Thyroid gland (tissue), 4 donors: ENCODE measurements at regions not wholly inside any gene's neighbourhood (a gene's known extent, or its start where the extent isn't known, plus 50 kb on each side); places are given as distances from the start of the nearest gene placed in this dataset.
"Not testable (repeated sequence)": the region's sequence is repeated elsewhere in the genome, so short reads cannot be mapped to it uniquely, and the experiment has no call there.

Experiments
- DNase-seq, 2 donors: peaks; one replicate each; pipeline ENCODE4 v3.0.0-alpha.2; 2019
- H3K27ac ChIP-seq, 3 donors: fragments of 200-600 bp; sonication (generic); 1 replicate in 2 of 3; 2 replicates in 1 of 3; pipeline ENCODE4 v1.5.1; 2016 to 2019; ENCODE audit warnings: mild to moderate bottlenecking in 1 of 3, moderate library complexity in 1 of 3
- H3K27me3 ChIP-seq: fragments of 200-600 bp; sonication (generic); one replicate; pipeline ENCODE4 v1.5.1; 2019
- H3K36me3 ChIP-seq, 2 donors: fragments of 200-600 bp; sonication (generic); one replicate each; pipeline ENCODE4 v1.5.1; 2016 to 2019
- H3K4me1 ChIP-seq, 2 donors: fragments of 200-600 bp; sonication (generic); one replicate each; pipeline ENCODE4 v1.5.1; 2017 to 2019
- H3K4me3 ChIP-seq, 3 donors: fragments of 200-600 bp; sonication (generic); replicated peaks in 1 of 3; 1 replicate in 2 of 3; 2 replicates in 1 of 3; pipeline ENCODE4 v1.5.1; 2016; ENCODE audit warnings: mild to moderate bottlenecking in 1 of 3
- H3K9me3 ChIP-seq: fragments of 200-600 bp; sonication (generic); one replicate; pipeline ENCODE4 v1.5.1; 2017
- POLR2A ChIP-seq, 2 donors: fragments of 450-650 bp; IDR thresholded peaks; one replicate each; pipeline ENCODE4 v1.6.1; 2017; ENCODE audit warnings: antibody characterized with exemption in 2 of 2, mild to moderate bottlenecking in 2 of 2, moderate library complexity in 1 of 2
- WGBS, 2 donors: methylation state at CpG; one replicate each; pipeline ENCODE4 v1.1.5; 2017; 5-methylcytosine and 5-hydroxymethylcytosine counted together
- intact Hi-C: fragments of 100-400 bp; cut with DNase I; formaldehyde crosslinking; loops from one replicate; pipeline ENCODE4 v1.15.1; 2023
- TF ChIP-seq, protein P1 (sequence below), 6 experiments: fragments of 200-600 bp in 3 of 6; fragments of 450-650 bp in 3 of 6; sonication (generic) in 3 of 6; IDR thresholded peaks; one replicate each; pipeline ENCODE4 v1.5.1; 2016 to 2019; ENCODE audit warnings: antibody characterized with exemption in 6 of 6, mild to moderate bottlenecking in 2 of 6, inconsistent platforms in 1 of 6, moderate library complexity in 1 of 6

DNA sequence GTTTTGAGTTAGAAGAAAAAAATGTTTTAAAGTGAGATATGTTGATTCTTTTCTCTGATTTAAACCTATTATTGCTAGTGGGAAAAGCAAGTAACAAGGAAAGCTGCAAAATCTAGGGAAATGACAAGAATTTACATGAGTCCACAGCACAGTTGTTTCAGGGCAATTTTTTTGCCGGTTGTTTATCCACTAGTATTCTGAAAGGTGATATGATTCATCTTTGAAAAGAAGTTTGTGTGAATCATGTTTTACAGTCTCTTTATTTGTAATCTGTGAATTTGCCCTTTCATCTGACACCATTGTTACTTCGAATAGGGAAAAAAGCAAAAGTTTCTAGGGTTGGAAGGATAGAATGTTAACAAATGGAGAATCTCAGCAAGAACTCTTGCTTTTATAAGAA is 894.7 kb downstream of the OTOL1 start:
- TF ChIP-seq, protein P1, sequence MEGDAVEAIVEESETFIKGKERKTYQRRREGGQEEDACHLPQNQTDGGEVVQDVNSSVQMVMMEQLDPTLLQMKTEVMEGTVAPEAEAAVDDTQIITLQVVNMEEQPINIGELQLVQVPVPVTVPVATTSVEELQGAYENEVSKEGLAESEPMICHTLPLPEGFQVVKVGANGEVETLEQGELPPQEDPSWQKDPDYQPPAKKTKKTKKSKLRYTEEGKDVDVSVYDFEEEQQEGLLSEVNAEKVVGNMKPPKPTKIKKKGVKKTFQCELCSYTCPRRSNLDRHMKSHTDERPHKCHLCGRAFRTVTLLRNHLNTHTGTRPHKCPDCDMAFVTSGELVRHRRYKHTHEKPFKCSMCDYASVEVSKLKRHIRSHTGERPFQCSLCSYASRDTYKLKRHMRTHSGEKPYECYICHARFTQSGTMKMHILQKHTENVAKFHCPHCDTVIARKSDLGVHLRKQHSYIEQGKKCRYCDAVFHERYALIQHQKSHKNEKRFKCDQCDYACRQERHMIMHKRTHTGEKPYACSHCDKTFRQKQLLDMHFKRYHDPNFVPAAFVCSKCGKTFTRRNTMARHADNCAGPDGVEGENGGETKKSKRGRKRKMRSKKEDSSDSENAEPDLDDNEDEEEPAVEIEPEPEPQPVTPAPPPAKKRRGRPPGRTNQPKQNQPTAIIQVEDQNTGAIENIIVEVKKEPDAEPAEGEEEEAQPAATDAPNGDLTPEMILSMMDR (IDR thresholded peaks at IDR 0.05): no peak
- TF ChIP-seq POLR2A (IDR thresholded peaks at IDR 0.05): no peak
- WGBS, 2 donors: 83 to 87% methylated on average over 2 of the region's 2 CpGs
- no peak for DNase-seq

DNA sequence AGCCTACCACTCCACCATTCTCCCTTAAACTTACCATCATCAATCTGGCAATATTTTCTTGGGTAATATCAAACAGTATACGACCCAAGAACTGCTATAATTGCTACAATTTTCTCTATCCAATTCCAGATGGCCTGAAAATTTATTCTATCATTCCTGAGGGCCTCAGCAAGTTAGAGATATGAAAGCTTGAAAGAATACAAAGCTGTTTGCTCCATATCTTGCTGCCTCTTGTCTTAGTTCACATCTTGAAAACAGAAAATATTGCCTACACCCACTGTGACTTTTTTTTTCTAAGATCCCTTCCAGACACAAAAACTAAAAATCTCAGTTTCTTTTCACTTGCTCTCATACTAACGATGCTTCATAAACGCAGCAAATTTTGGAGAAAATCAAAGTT is 898.9 kb downstream of the OTOL1 start:
- Histone ChIP-seq H3K4me3 (no peak overlapping the region), H3K36me3 (no peaks in the 10 kb centered on the region), H3K9me3 (no peaks in the 10 kb centered on the region), H3K4me1 (no peaks in the 10 kb centered on the region), H3K27me3 (no peaks in the 10 kb centered on the region), H3K27ac (no peak overlapping the region)
- DNase-seq: no peak
- intact Hi-C loops: no loop called here
- WGBS, 2 donors: 76 to 80% methylated on average over 3 of the region's 3 CpGs
- TF ChIP-seq, protein P1 (IDR thresholded peaks at IDR 0.05): no peak
- TF ChIP-seq POLR2A (IDR thresholded peaks at IDR 0.05): no peak

More for the DNA sequence above, 894.7 kb downstream of the OTOL1 start:
- no peak overlapping the region for H3K4me3 ChIP-seq
- no peaks in the 10 kb centered on the region for H3K27me3 ChIP-seq
- no peaks in the 10 kb centered on the region for H3K9me3 ChIP-seq
- no peaks in the 10 kb centered on the region for H3K4me1 ChIP-seq
- H3K36me3 ChIP-seq: no peaks in the 10 kb centered on the region
- intact Hi-C loops: no loop called here
- no peak overlapping the region for H3K27ac ChIP-seq

DNA sequence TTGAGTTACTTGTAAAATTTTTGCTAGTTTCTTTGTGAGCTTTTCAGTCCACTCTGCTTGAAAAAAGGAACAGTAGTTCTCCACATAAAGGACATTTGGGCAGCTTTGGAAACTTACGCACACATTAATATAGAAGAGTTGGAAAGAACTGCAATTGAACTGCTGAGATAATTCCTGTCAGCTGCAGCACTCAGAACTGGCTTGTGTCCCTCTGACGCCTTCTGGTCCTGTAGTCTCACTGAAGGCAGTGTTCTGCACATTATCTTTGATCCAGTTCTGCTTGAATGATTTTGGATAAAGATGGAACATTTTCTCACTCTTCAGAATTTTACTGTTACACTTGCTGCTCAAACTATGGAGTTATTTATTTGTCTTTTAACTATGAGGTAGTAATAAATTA is 901.9 kb downstream of the OTOL1 start:
- Histone ChIP-seq H3K4me1 (no peaks in the 10 kb centered on the region), H3K27ac (no peak overlapping the region), H3K9me3 (no peaks in the 10 kb centered on the region), H3K27me3 (no peaks in the 10 kb centered on the region), H3K4me3 (no peak overlapping the region), H3K36me3 (no peaks in the 10 kb centered on the region)
- DNase-seq: no peak
- TF ChIP-seq, protein P1 (IDR thresholded peaks at IDR 0.05): no peak
- TF ChIP-seq POLR2A (IDR thresholded peaks at IDR 0.05): no peak
- WGBS, 2 donors: 77 to 81% methylated on average over 2 of the region's 2 CpGs
- intact Hi-C loops: no loop called here

DNA sequence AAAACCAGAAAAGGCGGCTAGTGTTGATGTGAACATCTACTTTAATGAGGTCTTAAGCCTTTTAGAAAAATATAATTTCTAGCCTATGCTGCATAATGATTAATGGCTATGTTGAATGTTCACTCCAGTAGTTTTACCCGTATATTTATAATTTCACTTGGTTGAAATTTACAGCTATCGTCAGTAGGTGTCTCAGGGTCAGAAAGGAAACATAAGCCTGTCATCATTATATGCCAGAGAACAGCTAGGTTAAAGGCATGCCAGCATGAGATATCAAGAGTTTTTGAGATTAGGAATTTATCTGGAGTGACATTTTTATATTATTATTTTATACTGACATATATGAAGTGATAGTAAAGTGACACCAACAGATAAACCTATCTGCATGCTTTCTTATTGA is 904.1 kb downstream of the OTOL1 start:
- WGBS, 2 donors: 36 to 46% methylated on average over 3 of the region's 3 CpGs
- intact Hi-C loops: no loop called here
- H3K4me1 ChIP-seq: no peaks in the 10 kb centered on the region
- no peaks in the 10 kb centered on the region for H3K27me3 ChIP-seq
- H3K9me3 ChIP-seq: no peaks in the 10 kb centered on the region
- no peak overlapping the region for H3K4me3 ChIP-seq
- no peak for DNase-seq
- no peak overlapping the region for H3K27ac ChIP-seq
- TF ChIP-seq, protein P1 (IDR thresholded peaks at IDR 0.05): no peak
- TF ChIP-seq POLR2A (IDR thresholded peaks at IDR 0.05): no peak
- H3K36me3 ChIP-seq: no peaks in the 10 kb centered on the region

DNA sequence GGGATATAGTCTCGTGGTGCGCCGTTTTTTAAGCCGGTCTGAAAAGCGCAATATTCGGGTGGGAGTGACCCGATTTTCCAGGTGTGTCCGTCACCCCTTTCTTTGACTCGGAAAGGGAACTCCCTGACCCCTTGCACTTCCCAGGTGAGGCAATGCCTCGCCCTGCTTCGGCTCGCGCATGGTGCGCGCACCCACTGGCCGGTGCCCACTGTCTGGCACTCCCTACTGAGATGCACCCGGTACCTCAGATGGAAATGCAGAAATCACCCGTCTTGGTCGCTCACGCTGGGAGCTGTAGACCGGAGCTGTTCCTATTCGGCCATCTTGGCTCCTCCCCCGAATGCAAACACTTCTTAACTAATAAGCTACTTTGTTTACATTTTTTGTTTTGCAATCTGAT is 914.9 kb downstream of the OTOL1 start:
- 90 to 92% methylated on average over 23 of the region's 23 CpGs for WGBS, 2 donors
- intact Hi-C loops: not testable (repeated sequence)

DNA sequence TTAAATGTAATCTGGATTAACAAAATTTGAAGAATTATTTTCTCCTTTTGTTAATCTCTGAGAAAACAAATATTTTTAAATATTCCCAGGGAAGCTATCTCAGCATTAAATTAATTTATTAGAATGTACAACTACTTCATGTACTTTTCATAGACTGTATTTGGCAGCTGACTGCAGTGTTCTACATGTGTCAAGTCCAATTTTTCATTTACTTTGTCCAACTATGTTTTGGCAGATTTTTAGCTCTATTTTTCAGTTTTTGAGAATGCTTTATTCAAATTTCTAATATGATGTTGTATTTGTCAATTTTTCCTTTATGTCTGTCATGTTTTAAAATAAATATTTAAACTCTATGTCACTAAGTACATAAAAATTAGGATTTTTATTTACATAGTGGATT is 925.1 kb downstream of the OTOL1 start:
- no peaks in the 10 kb centered on the region for H3K9me3 ChIP-seq
- no peak overlapping the region for H3K4me3 ChIP-seq
- no peaks in the 10 kb centered on the region for H3K36me3 ChIP-seq
- intact Hi-C loops: no loop called here
- H3K4me1 ChIP-seq: no peaks in the 10 kb centered on the region
- no peak overlapping the region for H3K27ac ChIP-seq
- TF ChIP-seq, protein P1 (IDR thresholded peaks at IDR 0.05): no peak
- no peak for TF ChIP-seq POLR2A (IDR thresholded peaks at IDR 0.05)
- H3K27me3 ChIP-seq: no peaks in the 10 kb centered on the region
- DNase-seq: no peak

More for the DNA sequence above, 914.9 kb downstream of the OTOL1 start:
- not testable (repeated sequence) for H3K27ac ChIP-seq, DNase-seq, H3K9me3 ChIP-seq, H3K36me3 ChIP-seq, H3K27me3 ChIP-seq, H3K4me3 ChIP-seq, H3K4me1 ChIP-seq
